GM10266 (cell line): ENCODE measurements at regions not wholly inside any gene's neighbourhood (a gene's known extent, or its start where the extent isn't known, plus 50 kb on each side); places are given as distances from the start of the nearest gene placed in this dataset.

ENCODE experiments used
- DNase-seq: peaks from one replicate; pipeline ENCODE4 v3.0.0; 2012; ENCODE audit errors: extremely low spot score
- CTCF ChIP-seq: IDR thresholded peaks from 2 replicates; pipeline ENCODE4 v1.5.1; 2012; ENCODE audit warnings: mild to moderate bottlenecking, low read depth; ENCODE audit not compliant: control insufficient read depth, insufficient read depth; ENCODE audit errors: missing control alignments

GRCh38 chr4:156656896-156657295, 314.7 kb downstream of the PDGFC start:
- DNase-seq = no peak
- no peak for TF ChIP-seq CTCF

GRCh38 chr4:156654410-156654809, 317.2 kb downstream of the PDGFC start:
- TF ChIP-seq CTCF = no peak
- no peak for DNase-seq

GRCh38 chr4:156643826-156644225, 327.8 kb downstream of the PDGFC start:
- TF ChIP-seq CTCF = no peak
- no peak for DNase-seq

- TF ChIP-seq CTCF = no peak
- no peak for DNase-seq
Observed at GRCh38 chr4:156642161-156642560, 329.4 kb downstream of the PDGFC start.

GRCh38 chr4:156638925-156639605, 332.5 kb downstream of the PDGFC start:
- DNase-seq = no peak
- TF ChIP-seq CTCF = no peak

- no peak for DNase-seq
- no peak for TF ChIP-seq CTCF
Observed at GRCh38 chr4:156638334-156638733, 333.3 kb downstream of the PDGFC start.

- no peak for TF ChIP-seq CTCF
- DNase-seq = no peak
Observed at GRCh38 chr4:156636381-156636780, 335.2 kb downstream of the PDGFC start.
